Gastrocnemius medialis (tissue), 4 donors: ENCODE measurements at regions not wholly inside any gene's neighbourhood (a gene's known extent, or its start where the extent isn't known, plus 50 kb on each side); places are given as distances from the start of the nearest gene placed in this dataset.

Source experiments
- ATAC-seq, 2 donors: fragments of 150-250 bp; one replicate each; pipeline ENCODE4 v1.9.1; 2016
- DNase-seq, 2 donors: peaks; one replicate each; pipeline ENCODE4 v3.0.0-alpha.2; 2019
- H3K27ac ChIP-seq, 4 donors: fragments of 200-600 bp; sonication (generic); 1 replicate in 1 of 4; 2 replicates in 3 of 4; pipeline ENCODE4 v1.5.1; 2016 to 2018; ENCODE audit warnings: mild to moderate bottlenecking in 2 of 4, moderate library complexity in 1 of 4
- H3K27me3 ChIP-seq, 3 donors: fragments of 200-600 bp; sonication (generic) in 2 of 3; 1 replicate in 1 of 3; 2 replicates in 2 of 3; pipeline versions ENCODE4 v1.5.1 to v1.6.0; 2016 to 2019; ENCODE audit warnings: mild to moderate bottlenecking in 1 of 3, moderate library complexity in 1 of 3
- H3K36me3 ChIP-seq, 2 donors: fragments of 200-600 bp; sonication (generic) in 1 of 2; one replicate each; pipeline ENCODE4 v1.5.1; 2017 to 2018
- H3K4me1 ChIP-seq, 2 donors: fragments of 200-600 bp; sonication (generic) in 1 of 2; one replicate each; pipeline ENCODE4 v1.5.1; 2016 to 2017; ENCODE audit warnings: mild to moderate bottlenecking in 2 of 2
- H3K4me3 ChIP-seq, 4 donors: fragments of 200-600 bp; sonication (generic) in 3 of 4; 1 replicate in 1 of 4; 2 replicates in 3 of 4; pipeline ENCODE4 v1.5.1; 2016 to 2019; ENCODE audit warnings: mild to moderate bottlenecking in 2 of 4
- H3K9me3 ChIP-seq, 3 donors: fragments of 200-600 bp; sonication (generic) in 2 of 3; 1 replicate in 1 of 3; 2 replicates in 2 of 3; pipeline ENCODE4 v1.5.1; 2016 to 2019
- POLR2A ChIP-seq, 2 donors: fragments of 450-650 bp; IDR thresholded peaks; one replicate each; pipeline ENCODE4 v1.6.1; 2017; ENCODE audit warnings: antibody characterized with exemption in 2 of 2, mild to moderate bottlenecking in 2 of 2, moderate library complexity in 2 of 2
- in situ Hi-C, 4 donors: fragments of 200-750 bp; cut with MboI; loops; one replicate each; pipeline versions ENCODE4 v1.15.0 to v1.8.0; 2017; ENCODE audit warnings: low sequenced_read_pairs in 4 of 4
- intact Hi-C: fragments of 100-400 bp; cut with DNase I; formaldehyde crosslinking; loops from one replicate; pipeline ENCODE4 v1.15.1; 2023; ENCODE audit warnings: low total_unique reads
- TF ChIP-seq, protein P1 (sequence below), 5 experiments: fragments of 450-650 bp in 3 of 5; fragments of 200-600 bp in 2 of 5; sonication (generic) in 2 of 5; IDR thresholded peaks in 4 of 5; conservative IDR thresholded peaks in 1 of 5; 1 replicate in 4 of 5; 2 replicates in 1 of 5; pipeline ENCODE4 v1.5.1; 2016 to 2019; ENCODE audit warnings: antibody characterized with exemption in 5 of 5, mild to moderate bottlenecking in 3 of 5, moderate library complexity in 3 of 5

DNA sequence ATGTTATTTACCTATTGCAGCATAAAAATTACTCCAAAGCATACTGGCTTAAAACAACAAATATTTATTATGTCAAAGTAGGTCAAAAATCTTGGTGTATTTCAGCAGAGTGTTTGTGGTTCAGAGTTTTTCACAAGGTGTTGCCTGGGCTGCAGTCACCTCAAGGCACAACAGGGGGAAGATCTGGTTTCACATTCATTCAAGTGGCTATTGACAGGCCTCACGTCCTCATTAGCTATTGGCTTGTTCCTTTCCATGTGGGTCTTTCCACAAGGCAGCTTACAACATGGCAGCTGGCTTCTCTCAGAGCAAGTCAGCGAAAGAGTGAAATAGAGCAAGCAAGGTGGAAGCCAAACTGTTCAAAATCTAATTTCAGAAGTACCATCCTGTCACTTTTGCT, 602.9 kb downstream of the OLFM4 start:
- Histone ChIP-seq H3K4me3 (no peak overlapping the region), H3K27ac (no peak overlapping the region), H3K9me3 (no peaks in the 10 kb centered on the region), H3K4me1 (no peaks in the 10 kb centered on the region), H3K27me3 (no peaks in the 10 kb centered on the region), H3K36me3 (no peaks in the 10 kb centered on the region)
- in situ Hi-C loops, result no loop called here
- ATAC-seq (no peak), DNase-seq (no peak)
- intact Hi-C loops, result no loop called here
- TF ChIP-seq, protein P1, sequence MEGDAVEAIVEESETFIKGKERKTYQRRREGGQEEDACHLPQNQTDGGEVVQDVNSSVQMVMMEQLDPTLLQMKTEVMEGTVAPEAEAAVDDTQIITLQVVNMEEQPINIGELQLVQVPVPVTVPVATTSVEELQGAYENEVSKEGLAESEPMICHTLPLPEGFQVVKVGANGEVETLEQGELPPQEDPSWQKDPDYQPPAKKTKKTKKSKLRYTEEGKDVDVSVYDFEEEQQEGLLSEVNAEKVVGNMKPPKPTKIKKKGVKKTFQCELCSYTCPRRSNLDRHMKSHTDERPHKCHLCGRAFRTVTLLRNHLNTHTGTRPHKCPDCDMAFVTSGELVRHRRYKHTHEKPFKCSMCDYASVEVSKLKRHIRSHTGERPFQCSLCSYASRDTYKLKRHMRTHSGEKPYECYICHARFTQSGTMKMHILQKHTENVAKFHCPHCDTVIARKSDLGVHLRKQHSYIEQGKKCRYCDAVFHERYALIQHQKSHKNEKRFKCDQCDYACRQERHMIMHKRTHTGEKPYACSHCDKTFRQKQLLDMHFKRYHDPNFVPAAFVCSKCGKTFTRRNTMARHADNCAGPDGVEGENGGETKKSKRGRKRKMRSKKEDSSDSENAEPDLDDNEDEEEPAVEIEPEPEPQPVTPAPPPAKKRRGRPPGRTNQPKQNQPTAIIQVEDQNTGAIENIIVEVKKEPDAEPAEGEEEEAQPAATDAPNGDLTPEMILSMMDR (IDR thresholded peaks at IDR 0.05 in 4 of 5, conservative IDR thresholded peaks at IDR 0.05 in 1 of 5), result no peak
- TF ChIP-seq POLR2A (IDR thresholded peaks at IDR 0.05), result no peak

DNA sequence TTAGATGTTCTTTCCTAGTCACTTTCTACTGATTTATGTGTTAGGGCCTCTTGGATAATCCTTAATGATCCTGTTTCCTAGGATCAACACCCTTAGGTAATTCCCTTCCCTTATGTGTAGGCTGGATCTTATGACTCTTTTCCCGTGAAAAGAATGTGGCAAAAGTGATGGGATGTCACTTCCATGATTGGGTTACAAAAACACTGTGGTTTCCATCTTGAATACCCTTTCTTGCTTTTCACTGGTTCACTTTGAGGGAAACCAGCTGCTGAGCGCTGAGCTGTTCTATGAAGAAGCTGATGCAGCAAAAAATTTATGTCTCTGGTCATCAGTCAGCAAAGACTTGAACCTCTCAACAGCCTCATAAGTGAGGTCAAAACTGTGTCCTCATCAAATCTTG, 609.4 kb downstream of the OLFM4 start:
- Histone ChIP-seq H3K4me3 (no peak overlapping the region), H3K4me1 (no peaks in the 10 kb centered on the region), H3K36me3 (no peaks in the 10 kb centered on the region), H3K27ac (no peak overlapping the region), H3K27me3 (no peaks in the 10 kb centered on the region), H3K9me3 (no peaks in the 10 kb centered on the region)
- in situ Hi-C loops, result no loop called here
- intact Hi-C loops, result no loop called here
- ATAC-seq (no peak), DNase-seq (no peak)
- TF ChIP-seq, protein P1 (IDR thresholded peaks at IDR 0.05 in 4 of 5, conservative IDR thresholded peaks at IDR 0.05 in 1 of 5), result no peak

DNA sequence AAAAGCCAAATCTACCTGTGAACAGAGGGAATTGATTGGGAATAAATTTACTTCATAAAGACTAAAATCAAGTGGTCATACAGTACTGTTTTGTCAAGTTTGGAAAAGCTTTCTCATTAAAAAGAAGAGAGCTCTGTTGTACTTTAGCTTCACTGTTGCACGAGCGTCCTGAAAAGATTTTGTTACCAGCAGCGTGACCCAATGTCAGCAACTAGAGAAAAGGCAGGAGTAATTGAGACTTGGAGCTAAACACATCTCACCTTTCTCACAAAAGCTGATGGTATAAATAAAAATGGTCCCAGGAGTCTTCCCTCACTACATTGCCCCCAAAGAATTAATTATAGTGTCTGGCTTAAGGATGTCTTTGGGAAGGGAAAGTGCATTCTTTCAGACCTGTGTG, 613.7 kb downstream of the OLFM4 start:
- no peak overlapping the region for H3K4me3 ChIP-seq
- in situ Hi-C loops, result no loop called here
- TF ChIP-seq, protein P1 (IDR thresholded peaks at IDR 0.05 in 4 of 5, conservative IDR thresholded peaks at IDR 0.05 in 1 of 5), result no peak
- no peak for TF ChIP-seq POLR2A (IDR thresholded peaks at IDR 0.05)
- no peak for DNase-seq
- H3K27ac ChIP-seq, result no peak overlapping the region
- H3K4me1 ChIP-seq, result no peaks in the 10 kb centered on the region
- no peak for ATAC-seq
- H3K9me3 ChIP-seq, result no peaks in the 10 kb centered on the region
- intact Hi-C loops, result no loop called here
- no peaks in the 10 kb centered on the region for H3K27me3 ChIP-seq
- H3K36me3 ChIP-seq, result no peaks in the 10 kb centered on the region

DNA sequence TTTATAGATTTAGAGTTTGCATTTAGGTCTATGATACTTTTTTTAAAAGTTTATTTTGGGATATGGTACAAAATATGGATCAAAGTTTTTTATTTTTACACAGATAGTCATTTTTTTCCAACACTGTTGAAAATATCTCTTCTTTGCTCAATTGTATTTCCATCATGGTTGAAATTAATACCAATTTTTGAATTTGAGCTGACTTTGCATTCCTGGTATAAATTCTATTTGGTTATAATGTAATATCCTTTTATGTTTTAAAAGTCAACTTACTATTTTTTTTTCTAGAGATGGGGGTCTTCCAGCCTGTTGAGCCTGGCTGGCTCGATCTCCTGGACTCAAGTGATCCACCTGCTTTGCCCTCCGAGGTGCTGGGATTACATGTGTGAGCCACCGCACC, 620.1 kb downstream of the OLFM4 start:
- Histone ChIP-seq H3K4me3 (no peak overlapping the region), H3K27me3 (no peaks in the 10 kb centered on the region), H3K4me1 (no peaks in the 10 kb centered on the region), H3K36me3 (no peaks in the 10 kb centered on the region), H3K27ac (no peak overlapping the region), H3K9me3 (no peaks in the 10 kb centered on the region)
- in situ Hi-C loops, result no loop called here
- intact Hi-C loops, result no loop called here
- no peak for TF ChIP-seq POLR2A (IDR thresholded peaks at IDR 0.05)
- TF ChIP-seq, protein P1 (IDR thresholded peaks at IDR 0.05 in 4 of 5, conservative IDR thresholded peaks at IDR 0.05 in 1 of 5), result no peak
- ATAC-seq, result no peak
- DNase-seq, result no peak

DNA sequence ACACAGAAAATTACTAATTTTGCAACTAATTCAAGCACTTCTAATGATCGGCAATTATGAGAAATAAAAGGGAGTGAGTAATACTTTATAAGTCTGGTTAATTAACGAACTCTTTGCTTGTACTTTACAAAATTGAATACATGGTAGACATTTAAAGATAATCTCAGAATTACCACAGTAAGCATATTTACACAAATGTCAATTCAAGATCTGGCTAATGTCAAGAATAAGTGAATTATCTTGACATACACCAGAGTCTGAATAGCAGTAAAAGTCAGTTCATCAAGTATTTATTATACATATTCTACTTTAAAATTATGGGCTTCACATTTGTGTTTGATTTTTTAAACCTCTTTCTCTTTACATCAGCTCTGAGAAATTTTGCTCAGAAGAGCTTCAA, 643.4 kb downstream of the OLFM4 start:
- no peak for DNase-seq
- Histone ChIP-seq H3K36me3 (no peaks in the 10 kb centered on the region), H3K4me3 (no peak overlapping the region), H3K27me3 (no peaks in the 10 kb centered on the region), H3K27ac (no peak overlapping the region), H3K4me1 (no peaks in the 10 kb centered on the region), H3K9me3 (no peaks in the 10 kb centered on the region)
- in situ Hi-C loops, result no loop called here
- TF ChIP-seq POLR2A (IDR thresholded peaks at IDR 0.05), result no peak
- TF ChIP-seq, protein P1 (IDR thresholded peaks at IDR 0.05 in 4 of 5, conservative IDR thresholded peaks at IDR 0.05 in 1 of 5), result no peak
- ATAC-seq, result no peak
- intact Hi-C loops, result no loop called here
